Skin of body (tissue), 1 donor: ENCODE measurements at regions not wholly inside any gene's neighbourhood (a gene's known extent, or its start where the extent isn't known, plus 50 kb on each side); places are given as distances from the start of the nearest gene placed in this dataset.
"Not testable (repeated sequence)": the region's sequence is repeated elsewhere in the genome, so short reads cannot be mapped to it uniquely, and the experiment has no call there.

Source experiments
- DNase-seq: peaks from one replicate; lab custom pipeline; 2025; lab: John Stamatoyannopoulos, UW

DNA sequence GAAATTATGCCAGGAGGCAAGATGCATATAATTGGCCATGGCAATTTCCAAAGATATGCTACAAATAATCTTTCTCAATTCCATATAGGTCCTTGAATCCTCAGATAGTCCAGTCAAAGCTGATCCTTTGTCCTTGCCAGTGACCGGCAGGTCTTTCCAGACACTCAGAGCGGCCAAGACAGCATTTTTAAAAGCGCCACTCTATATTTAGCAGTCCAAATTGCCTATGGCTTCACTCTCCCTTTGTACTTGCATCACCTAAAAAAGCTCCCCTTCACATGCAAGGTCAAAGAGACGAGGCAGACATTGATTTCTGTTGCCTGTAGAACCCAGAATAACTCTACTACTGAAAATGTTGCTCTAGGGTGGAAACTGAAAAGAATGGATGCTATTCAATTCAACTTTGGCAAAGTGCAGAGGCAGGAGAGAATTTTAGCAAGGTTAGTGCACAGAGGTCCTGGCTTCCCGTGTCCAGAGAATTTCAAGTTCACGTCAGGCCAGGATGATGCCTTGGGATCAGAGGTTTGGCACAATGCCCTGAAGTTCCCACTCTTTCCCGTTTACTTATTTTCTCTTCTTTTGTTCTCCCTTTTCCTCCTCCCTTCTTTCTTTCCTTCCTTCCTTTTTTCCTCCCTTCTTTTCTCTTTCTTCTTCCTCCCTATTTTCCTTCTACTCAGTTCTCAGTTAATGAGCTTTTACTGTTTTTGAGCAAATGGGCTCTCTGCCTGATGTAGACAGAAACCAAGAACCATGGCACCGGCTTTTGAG, 108.5 kb downstream of the KCNK1 start:
- DNase-seq: no peak

- DNase-seq: no peak
Observed at GRCh38 chr1:233723387-233723786, 109.5 kb downstream of the KCNK1 start.

- DNase-seq: not testable (repeated sequence)
Observed at GRCh38 chr1:233724131-233724631, 110.3 kb downstream of the KCNK1 start.

GRCh38 chr1:233725423-233725822, 111.5 kb downstream of the KCNK1 start:
- DNase-seq: no peak

GRCh38 chr1:233728721-233729120, 114.8 kb downstream of the KCNK1 start:
- DNase-seq: no peak

DNA sequence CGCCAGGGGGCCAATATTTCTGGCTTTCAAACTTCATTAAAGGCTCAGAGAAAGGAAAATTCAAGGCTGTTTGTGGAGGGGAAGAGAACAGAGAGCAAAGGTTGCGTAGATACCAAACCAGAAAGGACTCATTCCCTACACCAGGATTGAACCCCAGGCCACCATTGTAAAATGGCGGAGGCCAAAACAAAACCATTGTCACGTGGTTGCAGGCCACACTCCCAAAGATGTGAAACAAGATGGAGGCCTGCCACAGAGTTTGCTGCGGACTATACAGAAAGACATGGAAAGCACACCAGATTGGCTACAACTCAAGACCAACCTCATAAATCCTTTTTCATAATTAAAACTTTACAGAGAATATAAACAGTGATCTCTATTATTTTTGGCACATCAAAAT, 116.5 kb downstream of the KCNK1 start:
- DNase-seq: no peak

GRCh38 chr1:233730809-233731208, 116.9 kb downstream of the KCNK1 start:
- no peak for DNase-seq

DNA sequence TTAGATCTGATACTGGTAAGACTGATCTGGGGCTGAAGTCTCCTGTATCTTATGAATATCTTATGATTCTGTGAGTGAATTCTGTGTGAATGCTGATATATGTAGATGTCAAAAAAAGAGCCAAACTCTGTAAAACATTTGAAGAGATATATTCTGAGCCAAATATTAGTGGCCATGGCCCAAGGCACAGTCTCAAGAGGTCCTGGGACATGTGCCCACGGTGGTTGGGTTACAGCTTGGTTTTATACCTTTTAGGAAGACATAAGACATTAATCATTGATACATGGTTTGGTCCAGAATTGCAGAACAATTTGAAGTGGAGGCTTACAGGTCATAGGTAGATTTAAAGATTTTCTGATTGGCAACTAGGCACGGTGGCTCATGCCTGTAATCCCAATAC, 118.3 kb downstream of the KCNK1 start:
- DNase-seq: no peak

- DNase-seq: no peak
Observed at GRCh38 chr1:233734456-233734855, 120.5 kb downstream of the KCNK1 start.

DNA sequence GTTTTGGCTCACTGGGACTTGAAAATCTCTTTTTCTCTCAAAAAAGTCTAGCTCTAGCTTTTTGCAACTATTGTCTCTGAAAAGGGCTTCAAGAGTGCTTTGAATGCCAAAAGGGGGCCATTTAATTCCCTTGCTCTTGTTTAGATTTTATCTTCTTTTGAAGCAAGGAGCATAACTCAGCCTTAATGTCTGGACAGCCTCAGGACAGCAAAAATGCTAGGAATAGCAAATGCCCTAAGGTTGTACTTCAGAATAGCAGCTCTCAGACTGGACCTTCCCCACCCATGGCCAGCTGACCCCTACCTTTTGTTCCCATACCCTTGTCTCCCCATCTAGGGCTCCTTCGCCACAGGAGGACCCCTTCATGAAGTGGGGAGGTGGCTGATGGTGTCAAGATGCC, 121.4 kb downstream of the KCNK1 start:
- DNase-seq: no peak

GRCh38 chr1:233735847-233736246, 121.9 kb downstream of the KCNK1 start:
- no peak for DNase-seq

DNA sequence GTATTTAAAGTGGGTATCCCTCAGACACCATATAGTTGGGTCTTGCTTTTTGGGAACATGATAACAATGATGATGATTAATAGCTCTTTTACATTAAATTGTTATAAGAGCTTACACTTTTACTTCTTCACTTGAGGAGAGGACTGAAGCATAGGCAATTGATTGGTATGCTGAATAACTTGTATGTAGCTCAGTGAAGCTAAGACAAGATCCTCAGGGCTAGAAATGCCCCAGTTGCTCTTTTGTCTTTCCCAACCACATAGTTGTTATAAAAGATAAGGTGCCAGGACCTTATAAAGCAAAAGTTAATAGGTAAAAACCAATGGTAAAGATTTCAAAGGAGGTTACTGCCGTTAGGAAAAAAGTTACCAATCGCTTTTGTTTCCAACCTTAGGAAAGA, 123.4 kb downstream of the KCNK1 start:
- no peak for DNase-seq

GRCh38 chr1:233738396-233738795, 124.5 kb downstream of the KCNK1 start:
- no peak for DNase-seq

DNA sequence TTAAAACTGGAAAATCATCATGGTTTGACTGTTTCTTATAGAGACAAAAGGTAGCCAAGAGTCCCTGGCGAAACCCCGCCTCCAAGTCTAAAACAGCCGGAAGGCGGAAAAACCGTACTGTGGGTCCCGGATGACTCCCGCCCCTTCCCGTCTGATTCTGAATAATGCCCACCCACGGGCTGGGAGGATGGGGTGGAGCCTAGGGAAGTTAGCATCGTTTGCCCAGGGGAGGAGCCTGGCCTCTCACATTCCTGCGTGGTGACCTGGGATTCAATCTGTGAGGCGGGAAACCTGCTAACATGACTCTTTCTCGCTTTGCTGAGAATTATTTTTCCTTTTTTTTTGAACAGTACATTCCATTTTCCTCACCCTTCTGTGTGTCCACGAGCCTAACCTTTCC, 124.9 kb downstream of the KCNK1 start:
- no peak for DNase-seq

DNA sequence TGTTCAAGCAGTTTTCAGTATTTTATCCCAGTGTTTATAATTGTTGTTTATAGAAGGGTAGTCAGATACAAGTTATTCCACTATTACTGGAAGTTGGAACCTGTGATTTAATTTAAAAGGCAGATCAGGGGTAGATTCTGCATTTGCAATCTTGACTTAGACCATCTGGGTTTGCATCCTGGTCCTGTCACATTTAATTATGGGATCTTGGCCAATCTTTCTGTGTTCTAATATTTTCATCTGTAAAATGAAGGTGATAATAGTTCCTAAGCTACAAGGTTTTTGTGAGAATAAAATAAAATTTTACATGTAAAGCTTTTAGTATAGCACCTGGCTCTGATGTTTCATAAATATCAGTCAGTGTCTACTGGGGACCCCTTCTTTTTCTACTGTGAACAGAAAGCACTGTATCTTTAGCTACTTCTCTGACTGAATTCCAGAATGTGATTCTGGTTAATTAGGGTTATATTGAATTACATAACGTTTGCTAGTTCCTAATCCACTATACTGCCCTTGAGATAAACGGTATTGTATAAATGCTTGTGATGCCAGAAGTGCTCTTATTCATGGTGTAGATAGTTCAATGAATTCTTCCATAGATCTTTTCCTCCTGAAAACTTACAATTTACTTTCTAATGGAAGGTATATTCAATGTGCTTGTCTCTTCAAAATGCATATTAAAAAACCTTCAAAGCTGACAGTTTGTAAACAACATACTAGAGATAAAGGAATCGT, 131.0 kb downstream of the KCNK1 start:
- DNase-seq: no peak

DNA sequence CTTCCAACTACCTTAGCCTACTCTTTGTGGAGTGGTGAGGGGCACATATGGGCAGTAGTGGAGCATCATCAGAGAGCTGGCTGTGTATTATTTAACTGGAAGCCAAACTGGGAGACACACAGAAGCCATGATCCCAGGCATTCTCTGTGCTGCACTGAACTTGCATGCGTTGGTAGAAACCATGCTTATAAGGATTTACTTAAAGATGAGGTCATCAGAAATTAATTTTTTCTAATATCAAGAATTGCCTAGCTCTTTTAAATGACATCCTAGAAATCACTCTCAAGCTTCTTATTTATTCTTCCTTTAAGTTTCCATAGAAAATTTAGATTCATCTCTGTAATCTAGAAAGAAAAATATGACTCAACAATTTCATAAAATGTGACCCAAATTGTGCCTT, 136.2 kb downstream of the KCNK1 start:
- DNase-seq: no peak

DNA sequence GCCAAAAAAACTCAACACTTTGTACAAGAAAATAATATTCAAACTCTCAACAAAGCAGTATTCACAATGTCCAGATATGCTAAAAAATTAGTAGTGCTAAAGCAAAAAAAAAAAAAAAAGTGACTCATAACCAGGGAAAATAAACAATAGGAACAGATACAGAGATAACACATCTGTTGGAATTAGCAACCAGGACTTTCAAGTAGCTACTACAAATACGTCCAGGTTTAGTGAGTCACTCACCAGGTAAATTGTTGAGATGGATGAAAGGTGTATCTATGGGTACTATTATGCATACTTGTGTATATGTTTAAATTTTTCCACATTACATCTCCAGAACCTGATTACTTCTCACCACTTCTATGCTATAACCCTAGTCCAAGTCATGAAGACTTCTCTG, 144.8 kb upstream of the SLC35F3 start:
- DNase-seq: no peak

GRCh38 chr1:233764304-233764703, 140.2 kb upstream of the SLC35F3 start:
- DNase-seq: not testable (repeated sequence)

DNA sequence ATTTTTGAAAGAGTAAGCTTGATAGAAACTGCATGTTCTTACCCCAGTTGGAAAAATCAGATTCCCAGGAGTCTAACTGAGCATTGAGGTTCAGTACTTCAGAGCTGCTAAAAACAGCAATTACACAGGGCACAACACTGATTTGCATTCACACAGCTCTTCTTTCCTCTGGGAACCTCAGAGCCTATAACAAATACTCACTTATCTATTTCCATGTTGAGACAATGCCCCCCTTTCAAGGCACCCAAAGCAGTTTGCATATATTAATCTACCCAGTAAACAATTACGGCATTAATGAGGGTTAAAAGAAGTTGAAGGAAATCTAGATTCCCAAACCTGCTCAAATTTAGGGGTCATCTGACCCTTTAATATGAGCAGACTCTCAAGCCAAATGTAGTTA, 126.9 kb upstream of the SLC35F3 start:
- no peak for DNase-seq

DNA sequence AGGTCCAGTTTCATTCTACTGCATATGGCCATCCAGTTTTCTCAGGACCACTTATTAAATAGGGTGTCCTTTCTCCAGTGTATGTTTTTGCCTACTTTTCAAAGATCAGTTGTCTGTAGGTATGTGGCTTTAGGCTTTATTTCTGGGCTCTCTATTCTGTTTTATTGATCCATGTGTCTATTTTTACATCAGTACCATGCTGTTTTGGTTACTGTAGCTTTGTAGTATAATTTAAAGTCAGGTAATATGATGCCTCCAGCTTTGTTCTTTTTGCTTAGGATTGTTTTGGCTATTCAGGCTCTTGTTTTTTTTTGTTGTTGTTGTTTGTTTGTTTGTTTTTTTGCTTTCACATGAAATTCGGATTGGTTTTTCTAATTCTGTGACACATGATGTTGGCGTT, 124.4 kb upstream of the SLC35F3 start:
- no peak for DNase-seq

DNA sequence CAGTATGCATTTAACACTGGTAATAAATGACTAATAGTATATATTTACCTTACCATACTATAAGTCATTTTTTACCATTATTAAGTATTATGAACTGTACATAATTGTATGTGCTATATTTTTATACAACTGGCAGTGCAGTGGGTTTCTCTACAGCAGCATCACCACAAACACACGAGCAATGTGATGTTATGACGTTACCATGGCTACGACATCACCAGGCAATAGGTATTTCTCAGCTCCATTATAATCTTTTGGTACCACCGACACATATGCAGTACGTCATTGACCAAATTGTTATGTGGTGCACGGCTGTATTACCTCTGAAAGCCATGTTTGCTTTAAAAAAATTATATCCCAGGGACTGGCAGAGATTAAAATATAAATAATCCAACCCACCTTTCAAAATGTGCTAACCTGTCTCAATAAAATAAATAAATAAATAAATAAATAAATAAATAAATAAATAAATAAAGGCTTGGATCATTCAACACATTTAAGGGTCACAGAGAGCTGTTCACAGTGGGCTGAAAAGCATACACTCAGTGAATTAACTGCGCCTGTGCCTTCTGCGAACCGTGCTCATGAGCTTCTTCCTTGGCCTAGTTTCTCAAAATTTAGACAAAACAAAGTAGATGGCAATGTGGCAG, 121.4 kb upstream of the SLC35F3 start:
- no peak for DNase-seq

- DNase-seq: no peak
Observed at GRCh38 chr1:233787599-233787998, 116.9 kb upstream of the SLC35F3 start.
